ENCODE measurements at regions not wholly inside any gene's neighbourhood (a gene's known extent, or its start where the extent isn't known, plus 50 kb on each side); places are given as distances from the start of the nearest gene placed in this dataset.

DNA sequence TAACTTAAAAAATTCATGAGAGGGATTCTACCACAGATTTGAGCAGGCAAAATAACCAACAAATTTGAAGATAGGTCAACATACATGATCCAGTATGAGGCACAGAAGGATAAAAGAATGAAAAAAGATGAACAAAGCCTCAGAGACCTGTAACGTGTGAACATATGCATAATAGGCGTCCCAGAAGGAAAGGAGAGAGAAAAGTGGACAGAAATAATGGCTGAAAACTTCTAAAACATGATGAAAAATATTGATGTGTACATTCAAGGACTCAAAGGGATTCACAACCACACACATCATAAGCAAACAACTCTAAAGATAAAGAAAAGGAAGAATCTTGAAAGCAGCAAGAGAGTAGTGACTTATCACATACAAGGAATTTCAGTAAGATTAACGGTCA lies 100.1 kb upstream of the PARD3B start:
- Histone ChIP-seq H3K4me3 (no peak overlapping the region), H3K27ac (no peak overlapping the region)
- DNase-seq (ENCODE audit: low spot score), result no peak
- TF ChIP-seq, protein P1, sequence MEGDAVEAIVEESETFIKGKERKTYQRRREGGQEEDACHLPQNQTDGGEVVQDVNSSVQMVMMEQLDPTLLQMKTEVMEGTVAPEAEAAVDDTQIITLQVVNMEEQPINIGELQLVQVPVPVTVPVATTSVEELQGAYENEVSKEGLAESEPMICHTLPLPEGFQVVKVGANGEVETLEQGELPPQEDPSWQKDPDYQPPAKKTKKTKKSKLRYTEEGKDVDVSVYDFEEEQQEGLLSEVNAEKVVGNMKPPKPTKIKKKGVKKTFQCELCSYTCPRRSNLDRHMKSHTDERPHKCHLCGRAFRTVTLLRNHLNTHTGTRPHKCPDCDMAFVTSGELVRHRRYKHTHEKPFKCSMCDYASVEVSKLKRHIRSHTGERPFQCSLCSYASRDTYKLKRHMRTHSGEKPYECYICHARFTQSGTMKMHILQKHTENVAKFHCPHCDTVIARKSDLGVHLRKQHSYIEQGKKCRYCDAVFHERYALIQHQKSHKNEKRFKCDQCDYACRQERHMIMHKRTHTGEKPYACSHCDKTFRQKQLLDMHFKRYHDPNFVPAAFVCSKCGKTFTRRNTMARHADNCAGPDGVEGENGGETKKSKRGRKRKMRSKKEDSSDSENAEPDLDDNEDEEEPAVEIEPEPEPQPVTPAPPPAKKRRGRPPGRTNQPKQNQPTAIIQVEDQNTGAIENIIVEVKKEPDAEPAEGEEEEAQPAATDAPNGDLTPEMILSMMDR (IDR thresholded peaks at IDR 0.05), result no peak

DNA sequence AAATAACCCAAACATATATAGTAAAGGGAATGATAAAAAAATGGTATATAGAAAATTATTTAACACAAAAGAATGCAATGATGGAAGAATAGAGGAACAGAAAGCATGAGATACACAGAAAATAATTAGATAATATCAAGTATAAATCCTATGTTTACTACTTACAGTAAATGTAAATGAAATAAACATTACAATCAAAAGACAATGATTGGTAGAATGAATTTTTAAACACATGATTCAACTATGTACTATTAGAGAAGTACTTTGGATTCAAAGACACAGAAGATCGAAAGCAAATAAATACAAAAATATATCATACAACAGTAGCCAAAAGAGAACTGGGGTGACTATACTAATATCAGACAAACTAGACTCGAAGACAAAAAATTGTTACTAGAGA lies 97.6 kb upstream of the PARD3B start:
- no peak for DNase-seq (ENCODE audit: low spot score)
- no peak overlapping the region for H3K27ac ChIP-seq
- no peak overlapping the region for H3K4me3 ChIP-seq
- TF ChIP-seq, protein P1 (IDR thresholded peaks at IDR 0.05), result no peak

DNA sequence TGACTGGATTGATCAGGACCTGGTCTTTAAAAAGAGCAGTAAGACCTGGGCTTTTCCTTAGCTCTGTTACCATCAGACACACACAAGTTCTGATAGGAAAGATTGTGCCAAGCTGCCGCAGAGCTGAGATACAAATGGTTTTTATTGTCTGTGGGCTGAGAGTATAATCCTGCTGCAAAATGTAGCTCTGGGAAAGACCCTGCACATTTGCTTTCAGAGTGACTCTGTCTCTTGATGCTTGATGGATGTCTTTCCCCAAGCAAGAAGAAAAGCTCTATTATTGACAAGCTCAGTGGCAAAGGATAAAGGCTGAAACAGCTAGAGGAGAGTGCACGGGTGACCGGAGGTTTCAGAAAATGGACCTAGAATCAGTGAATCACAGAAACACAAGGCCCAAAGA lies 95.3 kb upstream of the PARD3B start:
- Histone ChIP-seq H3K4me3 (no peak overlapping the region), H3K27ac (no peak overlapping the region)
- DNase-seq (ENCODE audit: low spot score), result no peak
- TF ChIP-seq, protein P1 (IDR thresholded peaks at IDR 0.05), result no peak

DNA sequence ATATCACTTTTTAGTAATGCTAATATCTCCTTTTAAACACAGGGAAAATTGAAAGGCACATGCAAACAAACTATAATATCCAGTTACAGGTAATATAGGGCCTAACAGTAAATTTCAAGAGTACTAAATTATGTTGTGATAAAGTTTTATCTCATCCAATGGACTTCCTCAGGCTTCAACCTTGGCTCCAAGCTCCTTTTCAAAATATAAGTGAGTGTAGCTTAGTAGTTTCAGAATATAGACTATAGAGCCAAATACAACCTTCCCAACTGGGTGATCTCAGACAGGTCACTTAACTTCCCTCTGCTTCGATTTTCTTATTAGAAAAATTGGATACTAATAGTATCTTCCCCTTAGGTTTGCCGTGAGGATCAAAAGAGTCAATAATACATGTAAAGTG lies 93.5 kb upstream of the PARD3B start:
- Histone ChIP-seq H3K27ac (peak overlapping the region in 1 of 2 donors; percentile 81), H3K4me3 (no peak overlapping the region)
- TF ChIP-seq, protein P1 (IDR thresholded peaks at IDR 0.05), result no peak
- no peak for DNase-seq (ENCODE audit: low spot score)

DNA sequence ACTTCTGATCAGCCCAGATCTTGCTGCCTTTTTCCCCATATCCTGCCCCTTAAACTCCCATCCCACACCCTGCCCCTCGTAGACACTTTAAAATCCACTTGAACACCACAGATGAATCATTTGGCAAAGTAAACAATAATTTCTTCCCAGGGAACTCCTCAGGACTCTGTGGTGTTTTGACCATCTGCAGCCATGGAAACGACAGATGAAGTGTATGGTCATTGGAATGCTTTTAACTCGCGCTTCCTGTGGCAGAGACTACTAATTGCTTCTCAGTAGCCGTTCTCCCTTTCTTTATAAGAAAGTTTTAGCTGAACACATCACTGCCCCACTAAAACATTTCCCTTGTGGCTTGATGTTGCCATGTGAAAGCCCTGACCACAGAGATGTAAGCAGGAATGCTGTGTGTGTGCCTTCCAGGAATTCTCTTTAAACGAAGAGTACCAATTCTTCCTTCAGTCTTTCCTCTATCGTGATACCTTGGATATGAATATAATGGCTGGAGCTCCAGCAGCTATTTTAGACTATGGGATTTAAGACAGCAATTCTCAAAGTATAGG lies 92.7 kb upstream of the PARD3B start:
- Histone ChIP-seq H3K27ac (peak overlapping the region in 1 of 2 donors; percentile 81), H3K4me3 (peak overlapping the region; percentile 53)
- TF ChIP-seq, protein P1 (IDR thresholded peaks at IDR 0.05), result no peak
- peak; percentile 76 for DNase-seq (ENCODE audit: low spot score)

DNA sequence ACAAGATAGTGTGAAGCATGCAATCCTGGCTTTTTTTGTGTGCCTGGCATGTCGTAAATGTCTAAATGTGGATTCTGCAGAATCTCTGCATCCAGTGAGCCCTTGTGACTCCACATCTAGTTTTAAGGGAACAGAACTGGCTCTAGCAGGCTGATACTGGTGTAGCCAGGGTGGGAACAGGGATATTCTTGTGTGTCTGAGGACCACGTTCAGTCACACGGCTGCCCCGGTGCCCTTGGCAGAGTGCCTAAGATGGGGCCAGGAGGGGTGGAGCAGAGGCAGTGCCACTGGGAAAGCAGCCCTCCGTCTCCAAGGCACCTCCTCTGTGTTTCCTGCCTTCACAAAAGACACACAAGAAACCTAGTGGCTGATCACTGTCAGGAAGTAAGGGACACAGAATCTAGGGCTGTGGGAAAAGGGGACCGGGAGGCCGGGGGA lies 91.5 kb upstream of the PARD3B start:
- peak overlapping the region; percentile 43 to 60 for H3K27ac ChIP-seq
- H3K4me3 ChIP-seq, result no peak overlapping the region
- no peak for DNase-seq (ENCODE audit: low spot score)
- TF ChIP-seq, protein P1 (IDR thresholded peaks at IDR 0.05), result no peak

DNA sequence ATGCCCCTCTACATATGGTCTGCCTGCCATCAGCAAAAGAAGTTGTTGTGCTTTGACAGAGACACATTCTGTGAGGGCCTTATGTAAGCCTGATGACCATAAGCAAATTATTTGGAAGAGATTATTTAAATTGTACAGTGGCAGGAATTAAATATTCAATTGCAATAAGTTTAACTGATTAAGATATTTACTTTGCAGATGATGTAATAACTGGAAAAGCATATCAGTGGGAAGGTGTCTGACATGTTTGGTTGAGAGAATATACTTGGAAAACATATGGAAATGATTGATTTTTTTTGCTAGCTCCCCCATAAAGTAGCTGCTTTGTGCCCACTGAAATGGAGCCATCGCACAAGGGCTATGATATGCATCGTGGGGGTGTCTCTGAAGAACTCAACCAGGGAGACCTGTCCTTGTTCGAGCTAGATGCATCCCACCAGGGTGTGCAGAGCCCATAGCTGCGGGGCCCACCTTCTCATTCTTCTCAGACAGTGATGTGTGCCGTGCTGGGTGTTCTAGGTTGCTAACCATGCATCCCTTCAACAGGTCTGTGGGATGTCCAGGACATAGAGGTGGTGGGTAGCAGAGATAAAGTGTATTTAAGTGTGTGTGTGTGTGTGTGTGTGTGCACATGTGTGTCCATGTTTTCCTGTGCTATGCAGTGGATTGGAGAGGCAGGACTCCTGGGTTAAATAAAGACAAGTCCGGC lies 90.4 kb upstream of the PARD3B start:
- H3K27ac ChIP-seq, result no peak overlapping the region
- TF ChIP-seq, protein P1 (IDR thresholded peaks at IDR 0.05), result no peak

More for the DNA sequence above, 90.4 kb upstream of the PARD3B start:
- H3K4me3 ChIP-seq, result no peak overlapping the region
- DNase-seq (ENCODE audit: low spot score), result no peak
